Left hindlimb (tissue), 1 donor: ENCODE measurements at regions not wholly inside any gene's neighbourhood (a gene's known extent, or its start where the extent isn't known, plus 50 kb on each side); places are given as distances from the start of the nearest gene placed in this dataset.

Experiments
- DNase-seq: peaks from one replicate; pipeline ENCODE4 v3.0.0-alpha.2; 2018

DNA sequence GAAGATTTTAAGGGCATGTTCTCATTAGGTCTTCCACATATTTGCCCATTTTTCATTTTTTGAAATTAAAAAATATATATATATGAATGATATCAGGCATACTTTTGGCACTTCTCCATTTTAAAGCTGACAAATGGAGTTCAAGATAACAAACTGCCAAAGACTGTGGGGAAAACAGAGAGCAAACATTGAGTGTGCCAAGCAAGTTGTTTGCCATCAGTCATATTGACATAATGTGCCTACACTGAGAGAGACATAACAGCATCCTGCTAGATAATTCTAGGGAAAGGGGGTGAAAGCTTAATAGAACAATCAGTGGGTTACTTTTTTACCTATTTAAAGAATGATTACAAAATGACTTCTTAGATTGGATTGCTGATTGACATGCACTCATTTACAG lies 529.4 kb upstream of the CXADR start:
- DNase-seq = no peak

DNA sequence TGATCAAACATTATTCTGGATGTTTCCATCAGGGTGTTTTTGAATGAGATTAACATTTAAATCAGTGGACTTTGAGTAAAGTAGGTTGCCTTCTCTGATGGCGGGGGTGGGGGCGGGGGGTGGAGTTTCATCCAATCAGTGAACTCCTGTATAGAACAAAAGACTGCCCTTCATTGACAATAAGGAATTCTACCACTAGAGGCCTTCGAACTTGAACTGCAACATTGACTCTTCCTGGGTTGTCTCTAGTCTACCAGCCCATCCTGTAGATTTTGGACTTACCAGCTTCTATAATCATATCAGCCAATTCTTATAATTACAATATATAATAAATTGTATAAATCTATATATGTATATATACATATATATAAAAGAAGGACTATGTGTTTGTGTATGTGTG lies 520.4 kb upstream of the CXADR start:
- no peak for DNase-seq

DNA sequence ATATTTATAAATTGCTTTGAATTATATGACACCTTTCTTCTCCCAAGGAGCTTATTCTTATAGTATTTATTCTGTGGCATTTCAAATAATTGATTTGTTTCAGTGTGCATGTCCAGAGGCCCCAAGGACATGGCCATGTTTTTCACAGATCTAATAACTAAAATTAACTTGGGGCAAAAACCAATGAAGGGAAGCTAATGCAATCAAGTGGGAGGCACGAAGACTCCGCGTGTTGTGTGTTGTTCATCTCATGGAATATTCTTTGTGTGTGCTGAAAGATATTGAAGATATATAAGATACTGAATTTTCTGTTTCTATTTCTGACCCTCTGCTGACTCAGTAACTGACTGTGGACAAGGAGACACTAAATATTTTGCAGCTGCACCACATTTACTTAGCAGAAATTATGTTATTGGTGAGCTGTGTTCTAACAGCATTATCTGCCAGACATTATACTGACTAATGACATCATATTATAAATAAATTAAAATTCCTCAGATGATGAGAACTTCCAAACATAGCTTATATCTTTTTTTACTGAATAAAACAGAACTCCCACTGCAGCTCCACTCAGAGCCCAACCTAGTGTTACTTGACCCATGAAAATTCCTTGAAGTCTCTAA lies 519.3 kb upstream of the CXADR start:
- DNase-seq = no peak

DNA sequence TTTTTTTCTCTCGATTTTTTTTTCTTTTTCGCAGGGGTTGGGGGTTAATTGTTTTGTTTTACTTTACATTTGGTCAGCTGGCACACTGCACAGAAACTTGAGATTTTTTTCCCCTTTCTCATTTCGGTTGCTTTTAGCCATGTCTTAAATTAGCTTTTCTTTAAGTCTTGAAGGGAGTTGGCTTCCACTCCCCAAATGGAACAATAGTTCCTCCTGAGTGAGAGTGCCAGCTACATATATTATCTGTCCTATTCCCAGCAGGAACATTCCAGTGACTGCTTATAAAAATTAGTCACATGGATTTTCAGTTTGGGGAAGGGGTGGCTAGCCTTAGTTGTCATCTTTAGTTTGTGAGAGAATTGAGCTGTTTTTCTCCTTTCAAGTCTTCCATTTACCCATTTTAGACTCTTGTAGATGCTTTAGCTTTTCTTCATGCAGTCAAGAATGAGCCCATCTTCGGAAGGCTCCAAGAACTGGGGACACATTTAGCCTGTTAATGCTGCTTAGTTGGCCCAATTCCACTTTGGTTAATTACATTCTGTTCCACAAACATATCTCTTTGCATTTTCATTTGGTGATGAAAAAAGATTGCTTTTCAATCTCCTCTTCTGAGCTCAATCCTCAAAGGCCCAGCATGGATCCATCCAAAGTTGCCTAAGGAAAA lies 510.1 kb upstream of the CXADR start:
- DNase-seq = no peak

- DNase-seq = no peak
Measured at GRCh38 chr21:17003258-17003615, 509.6 kb upstream of the CXADR start.

- no peak for DNase-seq
Measured at GRCh38 chr21:17003763-17004373, 509.0 kb upstream of the CXADR start.

GRCh38 chr21:17032141-17032655 lies 480.6 kb upstream of the CXADR start:
- no peak for DNase-seq

- no peak for DNase-seq
Measured at GRCh38 chr21:17044696-17045095, 468.1 kb upstream of the CXADR start.

DNA sequence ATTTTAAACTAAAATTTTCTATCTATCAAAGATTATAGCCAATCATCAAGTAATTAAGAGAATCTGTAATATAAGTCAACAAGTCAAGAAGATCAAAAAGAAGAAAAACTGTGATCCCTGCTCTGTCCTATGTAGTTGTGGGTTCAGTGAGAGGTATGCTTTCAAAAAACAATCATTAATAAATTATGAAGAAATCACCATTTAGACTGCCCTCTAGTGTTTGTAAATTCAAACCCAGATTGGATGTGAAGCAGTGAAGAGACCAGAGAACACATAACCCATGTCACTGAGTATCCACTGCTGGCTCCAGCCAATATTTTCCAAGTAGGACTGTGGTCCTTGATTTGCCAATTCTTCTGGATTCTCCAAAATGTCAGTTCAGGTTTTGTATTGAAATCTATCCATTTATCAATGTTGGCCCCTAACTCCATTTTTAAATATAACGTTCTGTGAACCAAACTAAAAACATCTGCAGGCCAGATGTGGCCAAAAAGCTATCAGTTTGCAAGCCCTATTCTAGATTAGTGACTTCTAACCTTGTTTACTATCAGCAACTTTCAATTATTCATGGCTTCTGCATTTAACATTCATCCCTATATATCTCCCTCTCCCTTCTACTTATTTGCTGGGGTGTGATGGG lies 467.5 kb upstream of the CXADR start:
- DNase-seq = no peak

DNA sequence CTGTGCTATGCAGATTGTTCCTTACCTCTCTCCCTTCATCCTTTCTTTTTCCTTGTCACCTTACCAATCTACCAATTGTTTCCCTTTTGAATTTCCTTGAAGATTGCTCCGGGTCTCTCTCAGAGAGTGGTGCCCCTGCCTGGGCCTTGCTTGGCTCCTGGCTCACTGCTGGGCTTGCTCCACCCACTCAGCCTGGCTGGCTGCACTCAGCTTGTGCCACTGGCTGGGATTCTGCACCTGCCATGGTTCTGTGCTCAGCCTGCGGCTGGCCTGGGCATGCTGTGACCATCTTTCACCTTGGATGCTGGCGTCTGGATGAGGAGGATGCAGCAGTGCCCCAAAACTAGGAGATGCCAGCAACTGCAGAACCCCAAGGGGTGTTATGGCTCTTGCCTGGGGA lies 463.9 kb upstream of the CXADR start:
- no peak for DNase-seq

DNA sequence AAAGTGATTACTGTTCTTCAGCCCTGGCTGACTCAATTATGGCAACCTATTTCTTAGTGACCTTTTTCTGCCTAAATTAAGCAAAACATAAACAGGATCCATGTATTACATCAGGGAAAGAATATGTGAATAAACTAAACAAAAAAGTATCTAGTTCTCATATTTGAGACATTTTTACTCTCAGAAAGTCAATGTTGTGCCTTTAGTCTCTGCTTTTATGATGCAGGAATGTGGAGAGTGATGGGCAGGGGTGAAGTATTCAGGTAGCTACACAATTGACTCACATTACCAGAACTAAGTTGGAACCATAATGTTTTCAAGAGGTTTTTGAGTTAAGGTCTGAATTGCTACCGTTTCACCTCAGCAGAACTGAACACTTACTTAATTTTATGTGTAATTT lies 462.7 kb upstream of the CXADR start:
- no peak for DNase-seq

- no peak for DNase-seq
Measured at GRCh38 chr21:17050646-17051045, 462.2 kb upstream of the CXADR start.

GRCh38 chr21:17051054-17051453 lies 461.8 kb upstream of the CXADR start:
- no peak for DNase-seq

DNA sequence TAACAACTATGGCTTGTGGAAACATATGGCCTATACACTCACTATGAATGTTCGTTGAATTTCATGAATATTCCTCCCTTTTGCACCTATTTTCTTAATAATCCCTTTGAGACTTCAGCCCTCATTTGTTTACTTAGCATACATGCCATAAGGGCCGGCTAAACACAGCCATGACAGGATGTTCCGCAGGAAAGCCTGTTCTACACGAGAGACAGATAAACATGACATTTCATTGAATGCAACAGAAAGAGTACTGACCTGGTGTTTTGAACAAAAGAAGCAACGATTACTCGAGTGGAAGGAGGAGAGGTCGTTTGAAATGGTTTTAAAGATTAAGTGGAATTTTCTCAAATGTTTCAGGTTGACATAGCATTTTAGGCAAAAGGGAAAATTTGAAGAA lies 459.5 kb upstream of the CXADR start:
- DNase-seq = no peak

GRCh38 chr21:17059936-17060335 lies 452.9 kb upstream of the CXADR start:
- no peak for DNase-seq

GRCh38 chr21:17066006-17066405 lies 446.8 kb upstream of the CXADR start:
- no peak for DNase-seq

DNA sequence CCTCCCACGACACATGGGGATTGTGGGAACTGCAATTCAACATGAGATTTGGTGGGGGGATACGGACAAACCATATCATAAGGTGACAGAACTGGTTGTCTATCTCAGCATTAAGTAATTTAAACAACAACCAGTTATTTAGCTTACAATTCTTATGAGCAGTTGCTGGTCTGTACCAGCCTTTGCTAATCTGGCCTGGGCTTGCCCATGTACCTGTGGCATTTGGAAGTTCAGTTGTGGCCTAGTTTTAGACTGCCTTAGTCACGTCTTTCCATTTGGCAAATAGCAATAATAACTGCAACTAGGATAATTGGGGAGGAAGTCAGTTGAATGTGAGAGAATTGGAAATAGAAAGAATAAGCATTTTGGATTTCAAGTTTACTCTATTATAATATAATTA lies 441.8 kb upstream of the CXADR start:
- DNase-seq = no peak

- no peak for DNase-seq
Measured at GRCh38 chr21:17081193-17081592, 431.6 kb upstream of the CXADR start.

DNA sequence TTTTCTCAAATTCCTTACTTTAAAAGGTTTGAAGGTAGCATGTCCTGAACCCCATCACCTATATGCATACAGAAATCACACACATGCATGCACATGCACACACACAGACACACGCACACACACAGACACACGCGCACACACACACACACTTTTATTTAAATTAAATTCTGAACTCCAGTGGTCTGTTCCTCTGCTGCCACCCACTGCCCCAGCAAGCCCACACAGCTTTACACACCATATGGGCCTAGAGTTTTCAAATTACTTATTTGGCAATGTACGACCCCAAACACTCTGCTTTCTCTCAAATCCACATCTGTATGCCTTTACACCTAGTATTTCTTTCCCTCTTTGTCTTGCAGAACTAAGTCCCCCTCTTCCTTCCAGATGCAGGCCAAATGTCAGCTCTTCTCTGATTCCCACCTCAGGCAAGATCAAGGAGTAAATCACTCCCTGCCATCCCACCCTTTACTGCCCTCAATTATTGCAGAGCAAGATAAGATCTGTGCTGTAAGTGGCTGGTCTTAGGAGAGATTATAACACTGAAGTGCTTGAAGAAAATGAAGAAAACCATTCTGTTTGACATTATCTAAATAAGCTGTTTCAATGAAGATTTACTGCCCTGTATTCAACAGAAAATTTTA lies 429.9 kb upstream of the CXADR start:
- no peak for DNase-seq

GRCh38 chr21:17085707-17086106 lies 427.1 kb upstream of the CXADR start:
- DNase-seq = no peak

DNA sequence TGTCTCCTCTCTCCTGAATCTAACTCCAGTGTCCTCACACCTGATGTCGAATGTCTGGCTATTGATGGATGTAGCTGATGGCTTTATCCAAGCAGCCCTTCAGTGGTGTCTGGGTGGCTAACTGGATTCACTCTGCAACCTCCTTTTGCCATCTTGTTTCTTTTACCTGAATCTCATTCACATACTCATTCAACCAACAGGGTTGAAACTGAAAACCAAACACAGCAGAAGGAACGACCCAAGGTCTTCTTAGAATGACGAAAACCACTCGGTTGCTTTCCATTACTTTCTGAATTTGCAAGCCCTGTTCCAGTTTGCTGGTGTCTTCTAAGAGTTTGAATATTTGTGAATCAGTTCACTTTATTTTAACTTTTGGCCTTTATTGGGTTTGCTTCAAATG lies 424.3 kb upstream of the CXADR start:
- DNase-seq = no peak

DNA sequence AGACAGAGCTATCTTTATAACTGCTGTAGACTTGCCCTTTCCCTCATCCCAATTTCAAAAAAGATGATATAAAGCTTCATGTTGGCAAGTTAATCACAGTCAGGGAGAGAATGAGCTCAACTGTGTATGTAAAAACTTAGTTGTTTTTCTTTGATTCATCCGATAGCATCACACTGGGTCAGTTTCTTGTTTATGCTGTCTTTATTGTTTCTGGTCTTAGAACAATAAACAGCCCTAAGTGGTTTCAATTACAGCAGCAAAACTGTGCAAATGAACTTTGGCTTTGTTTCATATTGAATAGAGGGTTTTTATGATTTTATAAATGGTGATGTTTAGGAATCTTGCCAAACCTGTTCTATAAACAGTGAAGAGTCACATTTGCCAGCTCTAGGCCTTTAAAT lies 423.8 kb upstream of the CXADR start:
- DNase-seq = no peak

DNA sequence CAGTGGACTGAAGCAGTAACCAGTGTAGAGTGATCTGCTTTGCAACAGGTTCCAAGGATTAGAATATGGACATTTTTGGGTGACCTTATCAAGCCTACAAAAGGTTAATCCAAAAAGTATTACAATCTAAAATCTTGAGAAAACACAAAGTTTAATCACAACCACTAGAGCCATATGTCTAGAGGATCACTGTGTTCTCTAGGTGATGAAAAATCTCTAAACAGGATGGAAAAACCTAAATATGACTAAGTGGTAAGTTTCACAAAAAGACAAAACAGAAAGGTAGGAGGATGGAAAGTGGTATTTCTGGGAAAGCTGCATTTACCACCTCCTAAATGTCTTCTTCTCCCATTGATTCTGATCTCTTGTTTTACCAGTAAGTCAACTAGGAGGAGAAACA lies 411.1 kb upstream of the CXADR start:
- no peak for DNase-seq

GRCh38 chr21:17105932-17106331 lies 406.9 kb upstream of the CXADR start:
- DNase-seq = no peak
